OCI-LY7 (cell line): ENCODE measurements at regions not wholly inside any gene's neighbourhood (a gene's known extent, or its start where the extent isn't known, plus 50 kb on each side); places are given as distances from the start of the nearest gene placed in this dataset.

Experiments
- BruUV-seq: library from RNA; stranded (reverse); fragments of 400-500 nt; replicated peaks from 2 replicates; lab custom pipeline; 2021; lab: Mats Ljungman, UMichigan
- CTCF ChIA-PET: fragments of 300-600 bp; sonication (Branson Sonifier 250); formaldehyde crosslinking; loops from one replicate; lab custom pipeline; 2022; ENCODE audit warnings: antibody characterized with exemption; ENCODE audit not compliant: unreplicated experiment; lab: Charles Lee
- POLR2A ChIA-PET: fragments of 300-600 bp; sonication (Branson Sonifier 250); formaldehyde crosslinking; loops from one replicate; lab custom pipeline; 2022; ENCODE audit warnings: antibody characterized with exemption; lab: Charles Lee
- DNase-seq: peaks from one replicate; pipeline ENCODE4 v3.0.0-alpha.2; 2015; ENCODE audit warnings: low spot score
- H2AFZ ChIP-seq: fragments of 200-600 bp; sonication (generic), shearing (Covaris generic); 2 replicates; pipeline ENCODE4 v1.6.1; 2014; ENCODE audit warnings: mild to moderate bottlenecking, antibody characterized with exemption, low read length, moderate library complexity
- H3K27ac ChIP-seq: fragments of 200-600 bp; sonication (generic); 2 replicates; pipeline ENCODE4 v1.5.1; 2014; ENCODE audit warnings: mixed run types, low read depth, mild to moderate bottlenecking, moderate library complexity, low read length, inconsistent platforms; ENCODE audit not compliant: poor library complexity, severe bottlenecking
- H3K36me3 ChIP-seq: fragments of 200-600 bp; sonication (generic); 2 replicates; pipeline ENCODE4 v1.6.1; 2014; ENCODE audit warnings: mild to moderate bottlenecking, antibody characterized with exemption, low read length, moderate library complexity, mixed read lengths; ENCODE audit not compliant: insufficient read depth
- H3K4me1 ChIP-seq: fragments of 200-600 bp; sonication (generic); 2 replicates; pipeline ENCODE4 v1.5.1; 2014; ENCODE audit warnings: mild to moderate bottlenecking, low read length; ENCODE audit not compliant: insufficient read depth, poor library complexity, severe bottlenecking
- H3K4me2 ChIP-seq: fragments of 200-600 bp; sonication (generic); 2 replicates; pipeline ENCODE4 v1.6.1; 2014; ENCODE audit warnings: mild to moderate bottlenecking, low read length
- H3K4me3 ChIP-seq: fragments of 200-600 bp; sonication (generic); 2 replicates; pipeline ENCODE4 v1.5.1; 2014; ENCODE audit warnings: mild to moderate bottlenecking, low read depth, low read length; ENCODE audit not compliant: poor library complexity, severe bottlenecking
- H3K79me2 ChIP-seq: fragments of 200-600 bp; sonication (generic); 2 replicates; pipeline ENCODE4 v1.6.1; 2016; ENCODE audit warnings: low read depth, mild to moderate bottlenecking, low read length, moderate library complexity, mixed read lengths; ENCODE audit not compliant: insufficient read depth
- H3K9me2 ChIP-seq: fragments of 200-600 bp; sonication (generic); 2 replicates; pipeline ENCODE4 v1.6.1; 2016; ENCODE audit warnings: mild to moderate bottlenecking, low read length, mixed read lengths; ENCODE audit not compliant: insufficient read depth
- H3K9me3 ChIP-seq: fragments of 200-600 bp; sonication (generic); 2 replicates; pipeline ENCODE4 v1.6.1; 2014; ENCODE audit warnings: mild to moderate bottlenecking, mixed run types, low read length, mixed read lengths
- H4K20me1 ChIP-seq: fragments of 200-600 bp; sonication (generic); 2 replicates; pipeline ENCODE4 v1.6.1; 2014; ENCODE audit warnings: mild to moderate bottlenecking, antibody characterized with exemption, low read length, moderate library complexity, mixed read lengths; ENCODE audit not compliant: insufficient read depth
- CTCF ChIP-seq: fragments of 200-600 bp; sonication (generic); conservative IDR thresholded peaks from 2 replicates; pipeline ENCODE4 v1.5.1; 2014; ENCODE audit warnings: mild to moderate bottlenecking, antibody characterized with exemption, low read length, moderate library complexity, mixed read lengths
- EZH2phosphoT487 ChIP-seq: fragments of 200-600 bp; sonication (generic); IDR thresholded peaks from 2 replicates; pipeline ENCODE4 v1.6.1; 2018; ENCODE audit warnings: low read depth, borderline replicate concordance, mild to moderate bottlenecking, mixed run types, antibody characterized with exemption, low read length, moderate library complexity, mixed read lengths
- intact Hi-C: fragments of 100-400 bp; cut with micrococcal nuclease; formaldehyde crosslinking; loops from one replicate; pipeline ENCODE4 v1.10.0; 2022; ENCODE audit not compliant: unreplicated experiment

GRCh38 chr14:87179936-87180335 lies 813.0 kb downstream of the GALC start:
- peaks cover 15% of the 10 kb centered on the region; the same call in 1 of the 2 replicates for H3K9me3 ChIP-seq
- H3K79me2 ChIP-seq, result no peaks in the 10 kb centered on the region
- no peak overlapping the region for H3K4me2 ChIP-seq
- no peak overlapping the region for H3K4me3 ChIP-seq
- TF ChIP-seq CTCF (no peak), EZH2phosphoT487 (no peak)
- intact Hi-C loops, result no loop called here
- H4K20me1 ChIP-seq, result no peaks in the 10 kb centered on the region
- no peak for DNase-seq
- CTCF ChIA-PET, result no interaction called here
- no TSS peak for BruUV-seq
- no peak overlapping the region for H2AFZ ChIP-seq
- POLR2A ChIA-PET, result interaction anchor here (1.3 to 3.2 kb wide), 4 partner anchors 9 to 18 kb away, joined by 4 to 15 read pairs (median 6); no protein-coding TSS in a partner anchor
- H3K4me1 ChIP-seq, result no peaks in the 10 kb centered on the region
- no peaks in the 10 kb centered on the region; the same call in 1 of the 2 replicates for H3K36me3 ChIP-seq
- H3K27ac ChIP-seq, result no peak overlapping the region
- no peaks in the 10 kb centered on the region for H3K9me2 ChIP-seq

GRCh38 chr14:87178277-87178676 lies 814.7 kb downstream of the GALC start:
- H4K20me1 ChIP-seq, result no peaks in the 10 kb centered on the region
- no peaks in the 10 kb centered on the region for H3K9me2 ChIP-seq
- no peak overlapping the region for H3K4me2 ChIP-seq
- H3K27ac ChIP-seq, result no peak overlapping the region
- H3K4me3 ChIP-seq, result no peak overlapping the region
- ChIA-PET CTCF (no interaction called here), POLR2A (interaction anchor here (0.6 to 1.6 kb wide), 4 partner anchors 10 to 63 kb away, joined by 3 to 6 read pairs (median 4); no protein-coding TSS in a partner anchor)
- no peak overlapping the region for H2AFZ ChIP-seq
- H3K9me3 ChIP-seq, result peaks cover 15% of the 10 kb centered on the region; the same call in 1 of the 2 replicates
- intact Hi-C loops, result no loop called here
- H3K4me1 ChIP-seq, result no peaks in the 10 kb centered on the region
- TF ChIP-seq EZH2phosphoT487, result no peak
- no peak for TF ChIP-seq CTCF
- no peaks in the 10 kb centered on the region for H3K79me2 ChIP-seq
- no TSS peak for BruUV-seq
- no peaks in the 10 kb centered on the region; the same call in 1 of the 2 replicates for H3K36me3 ChIP-seq
- no peak for DNase-seq

- BruUV-seq, result no TSS peak
These were observed 817.8 kb downstream of the GALC start for GRCh38 chr14:87175175-87175574.

More at GRCh38 chr14:87175175-87175574, 817.8 kb downstream of the GALC start:
- no peak overlapping the region for H2AFZ ChIP-seq
- no peaks in the 10 kb centered on the region for H3K9me2 ChIP-seq
- no peak for TF ChIP-seq CTCF
- TF ChIP-seq EZH2phosphoT487, result no peak
- POLR2A ChIA-PET, result interaction anchor here (0.7 kb wide), 1 partner anchor 16 kb away, joined by 3 read pairs; no protein-coding TSS in a partner anchor
- no peak for DNase-seq
- CTCF ChIA-PET, result no interaction called here
- no peaks in the 10 kb centered on the region; the same call in 1 of the 2 replicates for H3K36me3 ChIP-seq
- H4K20me1 ChIP-seq, result no peaks in the 10 kb centered on the region
- H3K9me3 ChIP-seq, result peaks cover 15% of the 10 kb centered on the region; the same call in 1 of the 2 replicates
- no peak overlapping the region for H3K27ac ChIP-seq
- no peaks in the 10 kb centered on the region for H3K4me1 ChIP-seq
- H3K4me2 ChIP-seq, result no peak overlapping the region
- H3K79me2 ChIP-seq, result no peaks in the 10 kb centered on the region
- H3K4me3 ChIP-seq, result no peak overlapping the region
- intact Hi-C loops, result no loop called here
